HepG2 (cell line): ENCODE measurements at regions not wholly inside any gene's neighbourhood (a gene's known extent, or its start where the extent isn't known, plus 50 kb on each side); places are given as distances from the start of the nearest gene placed in this dataset.

ENCODE experiments used
- ATAC-seq: fragments of 200-7000 bp; cut with Tn5 transposase; 3 replicates; pipeline ENCODE4 v1.9.1; 2020; ENCODE audit warnings: mild to moderate bottlenecking, moderate library complexity
- BruUV-seq: library from RNA; stranded (reverse); fragments of 400-500 nt; replicated peaks from 2 replicates; lab custom pipeline; 2021; lab: Mats Ljungman, UMichigan
- CTCF ChIA-PET: fragments of 300-600 bp; formaldehyde crosslinking; extraction: SDS; loops from one replicate; lab custom pipeline; 2021; ENCODE audit warnings: low total read pairs, inconsistent platforms, low intra/inter-chr PET ratio; lab: Yijun Ruan, JAX
- POLR2A ChIA-PET: fragments of 350-600 bp; sonication (Branson Sonifier 250); formaldehyde crosslinking; loops from one replicate; lab custom pipeline; 2020; ENCODE audit warnings: antibody characterized with exemption, inconsistent platforms; lab: Yijun Ruan, JAX
- DNase-seq: peaks from one replicate; pipeline ENCODE4 v3.0.0-alpha.2; 2015; ENCODE audit warnings: low spot score
- FAIRE-seq: peaks from 3 replicates; lab custom pipeline; 2011; peaks lifted over from hg19 to GRCh38; lab: Jason Lieb, UNC
- H2AFZ ChIP-seq: one replicate; pipeline ENCODE4 v1.6.1; 2011; ENCODE audit warnings: low read length, inconsistent platforms
- H3K27ac ChIP-seq: fragments of 300-600 bp; 3 replicates; pipeline ENCODE4 v1.8.0; 2011; ENCODE audit warnings: mixed run types, mild to moderate bottlenecking, mixed read lengths, low read length, inconsistent platforms; ENCODE audit not compliant: insufficient read depth; ENCODE audit errors: extremely low read length
- H3K27me3 ChIP-seq, 2 experiments: fragments of 200-600 bp in 1 of 2; 2 replicates in 1 of 2; 3 replicates in 1 of 2; pipeline versions ENCODE4 v1.6.0 to v1.8.0; 2011; ENCODE audit warnings: low read length in 2 of 2, mild to moderate bottlenecking in 2 of 2, moderate library complexity in 2 of 2, inconsistent platforms in 1 of 2; ENCODE audit not compliant: insufficient read depth in 2 of 2, control insufficient read depth in 1 of 2
- H3K36me3 ChIP-seq, 2 experiments: fragments of 200-600 bp in 1 of 2; replicated peaks in 1 of 2; 2 replicates in 1 of 2; 3 replicates in 1 of 2; pipeline versions ENCODE4 v1.5.1 to v1.8.0; 2011; ENCODE audit warnings: low read length in 2 of 2, inconsistent platforms in 1 of 2; ENCODE audit not compliant: insufficient read depth in 2 of 2, control insufficient read depth in 1 of 2
- H3K4me1 ChIP-seq: 2 replicates; pipeline ENCODE4 v1.5.1; 2012; ENCODE audit warnings: low read length, inconsistent platforms; ENCODE audit not compliant: insufficient read depth
- H3K4me2 ChIP-seq: 2 replicates; pipeline ENCODE4 v1.6.0; 2011; ENCODE audit warnings: low read depth, low read length, inconsistent platforms
- H3K4me3 ChIP-seq, 3 experiments: fragments of 200-600 bp in 1 of 3; sonication (generic), shearing (Covaris generic) in 1 of 3; replicated peaks in 1 of 3; 2 replicates each; pipeline ENCODE4 v1.5.1; 2011 to 2016; ENCODE audit warnings: low read length in 3 of 3, inconsistent platforms in 2 of 3, low read depth in 2 of 3, mild to moderate bottlenecking in 2 of 3, control low read depth in 1 of 3, mixed read lengths in 1 of 3; ENCODE audit not compliant: insufficient read depth in 1 of 3
- H3K79me2 ChIP-seq: one replicate; pipeline ENCODE4 v1.6.1; 2011; ENCODE audit warnings: low read length, inconsistent platforms; ENCODE audit not compliant: insufficient read depth
- H3K9ac ChIP-seq: 2 replicates; pipeline ENCODE4 v1.6.0; 2011; ENCODE audit warnings: mild to moderate bottlenecking, low read depth, low read length, inconsistent platforms; ENCODE audit not compliant: insufficient read depth
- H3K9me3 ChIP-seq: 2 replicates; pipeline ENCODE4 v1.5.1; 2012; ENCODE audit warnings: mild to moderate bottlenecking, low read length
- H4K20me1 ChIP-seq: 2 replicates; pipeline ENCODE4 v1.6.0; 2011; ENCODE audit warnings: inconsistent platforms, mild to moderate bottlenecking, low read length, moderate library complexity; ENCODE audit not compliant: insufficient read depth
- ADNP ChIP-seq: sonication (generic); formaldehyde crosslinking; IDR thresholded peaks from 2 replicates; pipeline ENCODE4 v1.4.0; 2020; ENCODE audit warnings: missing genetic modification reagents
- ATM ChIP-seq: fragments of 450-650 bp; IDR thresholded peaks from 2 replicates; pipeline ENCODE4 v1.7.1; 2017; ENCODE audit warnings: mild to moderate bottlenecking, borderline replicate concordance
- BCL6 ChIP-seq: IDR thresholded peaks from 2 replicates; pipeline ENCODE4 v1.6.1; 2016; ENCODE audit warnings: missing genetic modification reagents, missing compliant biosample characterization
- DNMT1 ChIP-seq: sonication (generic); formaldehyde crosslinking; IDR thresholded peaks from 2 replicates; pipeline ENCODE4 v1.5.1; 2020; ENCODE audit warnings: mild to moderate bottlenecking, missing genetic modification reagents
- DR1 ChIP-seq: sonication (generic); formaldehyde crosslinking; IDR thresholded peaks from 2 replicates; pipeline ENCODE4 v1.8.0; 2021; ENCODE audit warnings: mild to moderate bottlenecking, missing genetic modification reagents, inconsistent platforms
- ELF4 ChIP-seq: sonication (generic); formaldehyde crosslinking; IDR thresholded peaks from 2 replicates; pipeline ENCODE4 v1.5.0; 2020; ENCODE audit warnings: missing genetic modification reagents, mild to moderate bottlenecking, moderate library complexity, borderline replicate concordance
- HOXA9 ChIP-seq: sonication (generic); formaldehyde crosslinking; IDR thresholded peaks from 2 replicates; pipeline ENCODE4 v1.8.1; 2022; ENCODE audit warnings: missing genetic modification reagents, mild to moderate bottlenecking, moderate library complexity, borderline replicate concordance
- IRF2 ChIP-seq: IDR thresholded peaks from 2 replicates; pipeline ENCODE4 v1.6.1; 2018; ENCODE audit warnings: missing genetic modification reagents, missing compliant biosample characterization
- JARID2 ChIP-seq: sonication (generic); formaldehyde crosslinking; IDR thresholded peaks from 2 replicates; pipeline ENCODE4 v1.8.1; 2023; ENCODE audit warnings: missing genetic modification reagents, inconsistent platforms; ENCODE audit not compliant: insufficient replicate concordance
- MEIS1 ChIP-seq: sonication (generic); formaldehyde crosslinking; IDR thresholded peaks from 2 replicates; pipeline ENCODE4 v1.9.0; 2021; ENCODE audit warnings: mild to moderate bottlenecking, missing genetic modification reagents, moderate library complexity, borderline replicate concordance
- NONO ChIP-seq, 2 experiments: fragments of 450-650 bp in 1 of 2; sonication (generic) in 1 of 2; formaldehyde crosslinking in 1 of 2; IDR thresholded peaks in 1 of 2; conservative IDR thresholded peaks in 1 of 2; 2 replicates each; pipeline versions ENCODE4 v1.6.1 to v1.8.0; 2017 to 2022; ENCODE audit warnings: mild to moderate bottlenecking in 1 of 2, missing genetic modification reagents in 1 of 2, moderate library complexity in 1 of 2
- NR2F1 ChIP-seq, 2 experiments: fragments of 450-650 bp in 1 of 2; formaldehyde crosslinking in 1 of 2; IDR thresholded peaks; 2 replicates each; pipeline versions ENCODE4 v1.5.0 to v1.6.1; 2016 to 2020; ENCODE audit warnings: mild to moderate bottlenecking in 1 of 2, missing compliant biosample characterization in 1 of 2, missing genetic modification reagents in 1 of 2, moderate library complexity in 1 of 2
- PAX8 ChIP-seq: sonication (generic); formaldehyde crosslinking; IDR thresholded peaks from 2 replicates; pipeline ENCODE4 v1.8.0; 2022; ENCODE audit warnings: mild to moderate bottlenecking, missing genetic modification reagents, borderline replicate concordance
- RFXAP ChIP-seq: sonication (generic); formaldehyde crosslinking; IDR thresholded peaks from 2 replicates; pipeline ENCODE4 v1.4.0; 2020; ENCODE audit warnings: missing genetic modification reagents, borderline replicate concordance
- TOPORS ChIP-seq: sonication (generic); formaldehyde crosslinking; IDR thresholded peaks from 2 replicates; pipeline ENCODE4 v1.8.0; 2023; ENCODE audit warnings: mild to moderate bottlenecking, missing genetic modification reagents
- XRCC5 ChIP-seq: fragments of 200-400 bp; formaldehyde crosslinking; optimal IDR thresholded peaks from 2 replicates; pipeline ENCODE3; 2017; ENCODE audit warnings: mild to moderate bottlenecking, low read length
- ZNF333 ChIP-seq: sonication (generic); formaldehyde crosslinking; IDR thresholded peaks from 2 replicates; pipeline ENCODE4 v1.4.0; 2020; ENCODE audit warnings: mild to moderate bottlenecking, missing genetic modification reagents, borderline replicate concordance
- ZNF441 ChIP-seq: sonication (generic); formaldehyde crosslinking; IDR thresholded peaks from 2 replicates; pipeline ENCODE4 v1.7.0; 2021; ENCODE audit warnings: missing genetic modification reagents, borderline replicate concordance
- ZNF451 ChIP-seq: sonication (generic); formaldehyde crosslinking; IDR thresholded peaks from 2 replicates; pipeline ENCODE4 v1.5.0; 2020; ENCODE audit warnings: mild to moderate bottlenecking, missing genetic modification reagents
- ZNF496 ChIP-seq: sonication (generic); formaldehyde crosslinking; IDR thresholded peaks from 2 replicates; pipeline ENCODE4 v1.8.1; 2023; ENCODE audit warnings: mild to moderate bottlenecking, moderate library complexity, missing genetic modification reagents; ENCODE audit not compliant: insufficient replicate concordance
- ZNF530 ChIP-seq: sonication (generic); formaldehyde crosslinking; IDR thresholded peaks from 2 replicates; pipeline ENCODE4 v1.5.0; 2020; ENCODE audit warnings: low read depth, mild to moderate bottlenecking, missing genetic modification reagents
- WGBS: methylation state at CpG from one replicate; pipeline ENCODE4 v1.1.6; 2017; ENCODE audit warnings: low lambda C conversion rate; 5-methylcytosine and 5-hydroxymethylcytosine counted together
- in situ Hi-C: cut with HindIII; loops from 2 replicates; pipeline ENCODE4 v1.10.0; 2017; ENCODE audit warnings: low pct_unique_long_range_greater_than_20kb; ENCODE audit not compliant: extremely low pct_ligation_motif_present
- intact Hi-C: fragments of 100-400 bp; cut with micrococcal nuclease; formaldehyde crosslinking; loops from one replicate; pipeline ENCODE4 v1.10.0; 2022; ENCODE audit not compliant: unreplicated experiment
- TF ChIP-seq, protein P1 (sequence below): sonication (generic); formaldehyde crosslinking; IDR thresholded peaks from 2 replicates; pipeline ENCODE4 v1.8.1; 2022; ENCODE audit warnings: mild to moderate bottlenecking, missing genetic modification reagents

DNA sequence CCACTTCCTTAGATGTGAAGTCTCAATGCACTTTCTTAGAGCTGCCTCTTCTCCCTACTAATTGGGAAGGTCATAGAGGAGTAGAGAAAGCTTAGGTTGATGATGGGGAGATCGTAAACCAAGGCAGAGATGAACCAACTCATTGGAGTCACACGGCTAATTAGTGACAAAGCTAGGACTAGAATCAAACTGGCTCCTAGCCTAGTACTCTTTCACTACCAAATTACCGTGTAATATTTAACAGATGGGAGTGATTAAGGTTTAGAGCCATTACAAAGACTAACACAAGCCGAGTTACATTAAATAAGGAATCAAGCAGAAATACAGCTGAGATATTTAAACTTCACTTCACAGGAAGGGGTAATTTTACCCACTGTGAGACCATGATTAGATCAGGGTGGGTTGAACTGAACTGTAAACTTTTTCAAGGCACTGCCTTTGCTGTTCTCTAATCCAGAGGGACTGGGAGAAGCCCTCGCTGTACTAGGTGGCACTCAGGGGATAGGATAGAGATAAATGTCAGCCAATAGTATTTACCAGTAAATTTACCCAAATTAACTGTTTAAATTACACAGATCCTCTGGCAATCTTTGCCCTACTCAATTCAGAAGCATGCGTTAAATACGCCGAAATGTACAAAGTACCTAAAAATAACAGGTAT, 166.4 kb upstream of the PIK3R1 start (continued):
- TF ChIP-seq NONO (IDR thresholded peaks at IDR 0.05) = no peak
- no peak for TF ChIP-seq NONO (CRISPR knock-in tag; conservative IDR thresholded peaks at IDR 0.05)
- TF ChIP-seq ZNF451 = no peak
- TF ChIP-seq, protein P1, sequence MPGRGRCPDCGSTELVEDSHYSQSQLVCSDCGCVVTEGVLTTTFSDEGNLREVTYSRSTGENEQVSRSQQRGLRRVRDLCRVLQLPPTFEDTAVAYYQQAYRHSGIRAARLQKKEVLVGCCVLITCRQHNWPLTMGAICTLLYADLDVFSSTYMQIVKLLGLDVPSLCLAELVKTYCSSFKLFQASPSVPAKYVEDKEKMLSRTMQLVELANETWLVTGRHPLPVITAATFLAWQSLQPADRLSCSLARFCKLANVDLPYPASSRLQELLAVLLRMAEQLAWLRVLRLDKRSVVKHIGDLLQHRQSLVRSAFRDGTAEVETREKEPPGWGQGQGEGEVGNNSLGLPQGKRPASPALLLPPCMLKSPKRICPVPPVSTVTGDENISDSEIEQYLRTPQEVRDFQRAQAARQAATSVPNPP = no peak
- no peak for TF ChIP-seq JARID2 (CRISPR knock-in tag)
- TF ChIP-seq NR2F1 (CRISPR knock-in tag; IDR thresholded peaks at IDR 0.05) = no peak
- TF ChIP-seq IRF2 (CRISPR knock-in tag) = no peak
- no peak for TF ChIP-seq ZNF333 (CRISPR knock-in tag)
- TF ChIP-seq ATM = no peak
- no peak for TF ChIP-seq BCL6
- no peak for TF ChIP-seq ZNF441 (CRISPR knock-in tag)
- TF ChIP-seq DNMT1 (CRISPR knock-in tag) = no peak
- no peak for TF ChIP-seq PAX8 (CRISPR knock-in tag)

DNA sequence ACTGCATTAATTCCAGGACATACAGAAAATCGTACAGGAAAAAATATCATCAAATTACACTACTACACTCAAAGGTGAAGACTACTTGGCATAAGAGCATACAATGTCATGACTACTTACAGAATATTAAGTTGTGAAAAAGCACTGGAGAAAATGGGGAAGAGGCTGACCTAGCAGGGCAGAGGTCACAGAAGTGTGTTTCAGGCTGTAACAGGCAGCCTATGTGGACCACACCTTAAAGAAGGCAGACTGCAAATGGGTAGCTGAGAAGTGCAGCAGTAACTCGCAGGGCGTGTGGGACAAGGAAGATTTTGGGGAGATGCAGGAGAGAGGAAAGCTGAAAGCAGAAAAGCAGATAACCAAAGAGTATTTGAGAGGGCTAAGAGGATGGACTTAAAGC, 167.0 kb upstream of the PIK3R1 start:
- no peak for ATAC-seq
- Histone ChIP-seq H4K20me1 (no peaks in the 10 kb centered on the region), H3K27ac (no peak overlapping the region), H3K27me3 (peaks cover 0 to 4% of the 10 kb centered on the region in 2 experiments; a peak in 1 of 5 replicates), H3K4me2 (no peak overlapping the region), H2AFZ (no peak overlapping the region), H3K9ac (no peak overlapping the region), H3K36me3 (no peaks in the 10 kb centered on the region), H3K9me3 (peaks cover 35% of the 10 kb centered on the region), H3K79me2 (no peaks in the 10 kb centered on the region), H3K4me1 (no peaks in the 10 kb centered on the region), H3K4me3 (no peak overlapping the region)
- no TSS peak for BruUV-seq
- FAIRE-seq = no peak
- TF ChIP-seq TOPORS (CRISPR knock-in tag) (no peak), DR1 (no peak), ZNF530 (CRISPR knock-in tag) (no peak), ELF4 (CRISPR knock-in tag) (no peak), XRCC5 (no peak), HOXA9 (no peak), MEIS1 (CRISPR knock-in tag) (no peak), ADNP (CRISPR knock-in tag) (no peak), ZNF496 (no peak), RFXAP (CRISPR knock-in tag) (no peak)
- in situ Hi-C loops (no loop called here), intact Hi-C loops (no loop called here)
- no peak for DNase-seq
- ChIA-PET POLR2A (no interaction called here), CTCF (no interaction called here)
- 67% methylated on average over 3 of the region's 3 CpGs for WGBS
